HL-60 (cell line): ENCODE measurements at regions not wholly inside any gene's neighbourhood (a gene's known extent, or its start where the extent isn't known, plus 50 kb on each side); places are given as distances from the start of the nearest gene placed in this dataset.

Experiments used
- DNase-seq, 2 experiments: peaks; one replicate each; pipeline ENCODE4 v3.0.0-alpha.2; 2010 to 2020; ENCODE audit warnings: low read depth in 1 of 2, low spot score in 1 of 2
- H3K27ac ChIP-seq: fragments of 250-450 bp; sonication (Bioruptor Pico); replicated peaks from 2 replicates; pipeline ENCODE4 v1.5.1; 2020; ENCODE audit warnings: mild to moderate bottlenecking, moderate library complexity
- H3K27me3 ChIP-seq: fragments of 250-450 bp; sonication (Bioruptor Pico); 2 replicates; pipeline ENCODE4 v1.5.1; 2021; ENCODE audit warnings: mild to moderate bottlenecking, moderate library complexity; ENCODE audit not compliant: insufficient read depth, poor library complexity, severe bottlenecking
- H3K4me3 ChIP-seq: replicated peaks from 2 replicates; pipeline ENCODE4 v1.5.1; 2011; ENCODE audit warnings: mild to moderate bottlenecking, control low read depth, low read length; ENCODE audit not compliant: insufficient read depth
- GABPA ChIP-seq: IDR thresholded peaks from 2 replicates; pipeline ENCODE4 v1.6.1; 2012; ENCODE audit warnings: low read depth
- POLR2AphosphoS5 ChIP-seq: IDR thresholded peaks from 2 replicates; pipeline ENCODE4 v1.6.1; 2012; ENCODE audit warnings: low read depth
- SPI1 ChIP-seq: IDR thresholded peaks from 2 replicates; pipeline ENCODE4 v1.6.1; 2012; ENCODE audit warnings: low read depth, mild to moderate bottlenecking, borderline replicate concordance
- TF ChIP-seq, protein P1 (sequence below): IDR thresholded peaks from 2 replicates; pipeline ENCODE4 v1.6.1; 2012; ENCODE audit warnings: low read depth; ENCODE audit not compliant: insufficient replicate concordance
- TF ChIP-seq, protein P2 (sequence below): IDR thresholded peaks from one replicate; pipeline ENCODE4 v1.5.1; 2011; ENCODE audit warnings: low read length, control low read depth, inconsistent platforms; ENCODE audit not compliant: insufficient read depth

DNA sequence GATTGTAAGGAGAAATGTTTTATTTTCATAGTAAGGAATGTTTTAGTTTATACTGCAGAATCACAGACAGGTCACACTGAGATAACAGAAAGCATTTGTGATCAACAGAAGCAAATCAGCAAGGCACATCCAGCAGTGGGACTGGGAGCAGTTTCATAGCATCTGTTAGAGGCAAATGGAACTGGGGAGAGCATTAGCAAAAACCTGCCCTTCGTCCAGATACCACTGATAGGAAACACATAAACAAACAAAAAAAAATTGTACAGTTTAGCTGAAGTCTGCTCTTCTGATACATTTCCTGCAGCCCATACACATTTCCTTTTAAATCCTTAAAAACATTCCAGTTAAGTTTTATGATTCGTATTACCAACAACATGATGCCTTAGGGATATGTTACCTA, 374.3 kb downstream of the PCDH7 start:
- TF ChIP-seq, protein P1, sequence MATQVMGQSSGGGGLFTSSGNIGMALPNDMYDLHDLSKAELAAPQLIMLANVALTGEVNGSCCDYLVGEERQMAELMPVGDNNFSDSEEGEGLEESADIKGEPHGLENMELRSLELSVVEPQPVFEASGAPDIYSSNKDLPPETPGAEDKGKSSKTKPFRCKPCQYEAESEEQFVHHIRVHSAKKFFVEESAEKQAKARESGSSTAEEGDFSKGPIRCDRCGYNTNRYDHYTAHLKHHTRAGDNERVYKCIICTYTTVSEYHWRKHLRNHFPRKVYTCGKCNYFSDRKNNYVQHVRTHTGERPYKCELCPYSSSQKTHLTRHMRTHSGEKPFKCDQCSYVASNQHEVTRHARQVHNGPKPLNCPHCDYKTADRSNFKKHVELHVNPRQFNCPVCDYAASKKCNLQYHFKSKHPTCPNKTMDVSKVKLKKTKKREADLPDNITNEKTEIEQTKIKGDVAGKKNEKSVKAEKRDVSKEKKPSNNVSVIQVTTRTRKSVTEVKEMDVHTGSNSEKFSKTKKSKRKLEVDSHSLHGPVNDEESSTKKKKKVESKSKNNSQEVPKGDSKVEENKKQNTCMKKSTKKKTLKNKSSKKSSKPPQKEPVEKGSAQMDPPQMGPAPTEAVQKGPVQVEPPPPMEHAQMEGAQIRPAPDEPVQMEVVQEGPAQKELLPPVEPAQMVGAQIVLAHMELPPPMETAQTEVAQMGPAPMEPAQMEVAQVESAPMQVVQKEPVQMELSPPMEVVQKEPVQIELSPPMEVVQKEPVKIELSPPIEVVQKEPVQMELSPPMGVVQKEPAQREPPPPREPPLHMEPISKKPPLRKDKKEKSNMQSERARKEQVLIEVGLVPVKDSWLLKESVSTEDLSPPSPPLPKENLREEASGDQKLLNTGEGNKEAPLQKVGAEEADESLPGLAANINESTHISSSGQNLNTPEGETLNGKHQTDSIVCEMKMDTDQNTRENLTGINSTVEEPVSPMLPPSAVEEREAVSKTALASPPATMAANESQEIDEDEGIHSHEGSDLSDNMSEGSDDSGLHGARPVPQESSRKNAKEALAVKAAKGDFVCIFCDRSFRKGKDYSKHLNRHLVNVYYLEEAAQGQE = no peak
- no peak for TF ChIP-seq SPI1
- TF ChIP-seq, protein P2, sequence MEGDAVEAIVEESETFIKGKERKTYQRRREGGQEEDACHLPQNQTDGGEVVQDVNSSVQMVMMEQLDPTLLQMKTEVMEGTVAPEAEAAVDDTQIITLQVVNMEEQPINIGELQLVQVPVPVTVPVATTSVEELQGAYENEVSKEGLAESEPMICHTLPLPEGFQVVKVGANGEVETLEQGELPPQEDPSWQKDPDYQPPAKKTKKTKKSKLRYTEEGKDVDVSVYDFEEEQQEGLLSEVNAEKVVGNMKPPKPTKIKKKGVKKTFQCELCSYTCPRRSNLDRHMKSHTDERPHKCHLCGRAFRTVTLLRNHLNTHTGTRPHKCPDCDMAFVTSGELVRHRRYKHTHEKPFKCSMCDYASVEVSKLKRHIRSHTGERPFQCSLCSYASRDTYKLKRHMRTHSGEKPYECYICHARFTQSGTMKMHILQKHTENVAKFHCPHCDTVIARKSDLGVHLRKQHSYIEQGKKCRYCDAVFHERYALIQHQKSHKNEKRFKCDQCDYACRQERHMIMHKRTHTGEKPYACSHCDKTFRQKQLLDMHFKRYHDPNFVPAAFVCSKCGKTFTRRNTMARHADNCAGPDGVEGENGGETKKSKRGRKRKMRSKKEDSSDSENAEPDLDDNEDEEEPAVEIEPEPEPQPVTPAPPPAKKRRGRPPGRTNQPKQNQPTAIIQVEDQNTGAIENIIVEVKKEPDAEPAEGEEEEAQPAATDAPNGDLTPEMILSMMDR = no peak
- TF ChIP-seq GABPA = no peak
- TF ChIP-seq POLR2AphosphoS5 = no peak
- Histone ChIP-seq H3K27ac (no peak overlapping the region), H3K27me3 (no peaks in the 10 kb centered on the region), H3K4me3 (no peak overlapping the region)
- DNase-seq = no peak

DNA sequence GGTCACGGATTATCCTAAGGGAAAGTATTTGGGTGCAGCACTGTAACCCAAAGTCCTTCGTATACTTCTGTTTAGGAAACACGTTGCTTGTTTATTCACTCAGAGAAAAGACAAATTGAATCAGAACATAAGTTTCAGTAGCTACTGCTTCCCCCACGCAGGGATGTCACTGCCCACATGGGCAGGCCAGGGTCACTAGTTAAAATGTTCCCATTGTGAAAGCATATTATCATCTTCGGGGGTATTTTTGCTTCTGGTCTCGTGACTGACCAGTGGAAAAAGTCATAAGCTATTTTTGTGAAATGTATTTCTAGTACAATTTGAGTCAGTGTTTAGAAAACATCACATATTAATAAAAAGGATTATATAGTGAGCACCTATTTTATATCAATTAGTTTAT, 377.8 kb downstream of the PCDH7 start:
- Histone ChIP-seq H3K27ac (no peak overlapping the region), H3K4me3 (no peak overlapping the region), H3K27me3 (no peaks in the 10 kb centered on the region)
- TF ChIP-seq, protein P2 = no peak
- no peak for TF ChIP-seq GABPA
- no peak for TF ChIP-seq SPI1
- TF ChIP-seq POLR2AphosphoS5 = no peak
- TF ChIP-seq, protein P1 = no peak
- DNase-seq = no peak

DNA sequence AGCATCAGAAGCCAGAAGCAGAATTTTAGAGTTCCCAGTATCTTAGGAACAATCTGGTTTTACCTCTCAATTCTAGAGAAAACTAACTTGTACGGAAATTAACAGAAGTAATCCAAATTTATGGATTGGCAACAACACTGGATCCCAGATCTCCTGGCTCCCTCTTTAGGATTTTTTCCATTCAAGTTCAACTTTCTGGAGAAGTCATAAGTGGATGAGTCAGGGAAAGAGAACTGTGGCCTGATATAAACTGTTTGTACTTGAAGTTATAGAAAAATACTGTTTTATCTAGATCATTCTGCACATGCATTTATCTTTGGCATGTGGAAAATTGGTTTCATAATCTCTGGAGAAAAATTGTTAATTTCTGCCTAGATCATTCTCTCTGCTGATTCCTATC, 380.4 kb downstream of the PCDH7 start:
- no peak overlapping the region for H3K27ac ChIP-seq
- H3K4me3 ChIP-seq = no peak overlapping the region

More for the DNA sequence above, 380.4 kb downstream of the PCDH7 start:
- DNase-seq = no peak
- TF ChIP-seq GABPA = no peak
- TF ChIP-seq, protein P1 = no peak
- no peak for TF ChIP-seq POLR2AphosphoS5
- no peak for TF ChIP-seq SPI1
- TF ChIP-seq, protein P2 = no peak
- H3K27me3 ChIP-seq = no peaks in the 10 kb centered on the region
